HepG2 (cell line): ENCODE measurements at regions not wholly inside any gene's neighbourhood (a gene's known extent, or its start where the extent isn't known, plus 50 kb on each side); places are given as distances from the start of the nearest gene placed in this dataset.

Source experiments
- GATAD2A ChIP-seq: IDR thresholded peaks from 2 replicates; pipeline ENCODE4 v1.6.1; 2016
- SMARCC2 ChIP-seq: fragments of 450-650 bp; IDR thresholded peaks from 2 replicates; pipeline ENCODE4 v1.6.1; 2017; ENCODE audit warnings: antibody characterized with exemption, mild to moderate bottlenecking
- TF ChIP-seq, protein P1 (sequence below): IDR thresholded peaks from 2 replicates; pipeline ENCODE4 v1.6.1; 2016
- TF ChIP-seq, protein P2 (sequence below): sonication (generic); formaldehyde crosslinking; IDR thresholded peaks from 2 replicates; pipeline ENCODE4 v1.4.0; 2020; ENCODE audit warnings: missing genetic modification reagents, borderline replicate concordance
- TF ChIP-seq, protein P3 (sequence below): sonication (generic); formaldehyde crosslinking; IDR thresholded peaks from 2 replicates; pipeline ENCODE4 v1.4.0; 2020; ENCODE audit warnings: mild to moderate bottlenecking, missing genetic modification reagents
- TF ChIP-seq, protein P4 (sequence below): sonication (generic); formaldehyde crosslinking; IDR thresholded peaks from 2 replicates; pipeline ENCODE4 v1.4.0; 2020; ENCODE audit warnings: missing genetic modification reagents

DNA sequence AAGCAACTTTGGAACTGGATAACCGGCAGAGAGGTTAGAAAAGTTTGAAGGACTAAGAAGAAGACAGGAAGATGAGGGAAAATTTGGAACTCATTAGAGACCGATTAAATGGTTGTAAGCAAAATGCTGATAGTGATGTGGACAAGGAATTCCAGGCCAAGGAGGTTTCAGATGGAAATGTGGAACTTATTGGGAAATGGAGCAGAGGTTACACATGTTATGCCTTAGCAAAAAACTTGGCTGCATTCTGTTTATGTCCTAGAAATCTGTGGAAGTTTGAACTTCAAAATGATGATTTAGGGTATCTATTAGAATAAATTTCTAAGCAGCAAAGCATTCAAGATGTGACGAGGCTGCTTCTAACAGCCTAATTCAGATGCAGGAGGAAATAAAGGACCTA, 675.1 kb upstream of the SYT4 start (continued):
- TF ChIP-seq, protein P1, sequence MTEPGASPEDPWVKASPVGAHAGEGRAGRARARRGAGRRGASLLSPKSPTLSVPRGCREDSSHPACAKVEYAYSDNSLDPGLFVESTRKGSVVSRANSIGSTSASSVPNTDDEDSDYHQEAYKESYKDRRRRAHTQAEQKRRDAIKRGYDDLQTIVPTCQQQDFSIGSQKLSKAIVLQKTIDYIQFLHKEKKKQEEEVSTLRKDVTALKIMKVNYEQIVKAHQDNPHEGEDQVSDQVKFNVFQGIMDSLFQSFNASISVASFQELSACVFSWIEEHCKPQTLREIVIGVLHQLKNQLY (CRISPR knock-in tag), result no peak
- TF ChIP-seq, protein P2, sequence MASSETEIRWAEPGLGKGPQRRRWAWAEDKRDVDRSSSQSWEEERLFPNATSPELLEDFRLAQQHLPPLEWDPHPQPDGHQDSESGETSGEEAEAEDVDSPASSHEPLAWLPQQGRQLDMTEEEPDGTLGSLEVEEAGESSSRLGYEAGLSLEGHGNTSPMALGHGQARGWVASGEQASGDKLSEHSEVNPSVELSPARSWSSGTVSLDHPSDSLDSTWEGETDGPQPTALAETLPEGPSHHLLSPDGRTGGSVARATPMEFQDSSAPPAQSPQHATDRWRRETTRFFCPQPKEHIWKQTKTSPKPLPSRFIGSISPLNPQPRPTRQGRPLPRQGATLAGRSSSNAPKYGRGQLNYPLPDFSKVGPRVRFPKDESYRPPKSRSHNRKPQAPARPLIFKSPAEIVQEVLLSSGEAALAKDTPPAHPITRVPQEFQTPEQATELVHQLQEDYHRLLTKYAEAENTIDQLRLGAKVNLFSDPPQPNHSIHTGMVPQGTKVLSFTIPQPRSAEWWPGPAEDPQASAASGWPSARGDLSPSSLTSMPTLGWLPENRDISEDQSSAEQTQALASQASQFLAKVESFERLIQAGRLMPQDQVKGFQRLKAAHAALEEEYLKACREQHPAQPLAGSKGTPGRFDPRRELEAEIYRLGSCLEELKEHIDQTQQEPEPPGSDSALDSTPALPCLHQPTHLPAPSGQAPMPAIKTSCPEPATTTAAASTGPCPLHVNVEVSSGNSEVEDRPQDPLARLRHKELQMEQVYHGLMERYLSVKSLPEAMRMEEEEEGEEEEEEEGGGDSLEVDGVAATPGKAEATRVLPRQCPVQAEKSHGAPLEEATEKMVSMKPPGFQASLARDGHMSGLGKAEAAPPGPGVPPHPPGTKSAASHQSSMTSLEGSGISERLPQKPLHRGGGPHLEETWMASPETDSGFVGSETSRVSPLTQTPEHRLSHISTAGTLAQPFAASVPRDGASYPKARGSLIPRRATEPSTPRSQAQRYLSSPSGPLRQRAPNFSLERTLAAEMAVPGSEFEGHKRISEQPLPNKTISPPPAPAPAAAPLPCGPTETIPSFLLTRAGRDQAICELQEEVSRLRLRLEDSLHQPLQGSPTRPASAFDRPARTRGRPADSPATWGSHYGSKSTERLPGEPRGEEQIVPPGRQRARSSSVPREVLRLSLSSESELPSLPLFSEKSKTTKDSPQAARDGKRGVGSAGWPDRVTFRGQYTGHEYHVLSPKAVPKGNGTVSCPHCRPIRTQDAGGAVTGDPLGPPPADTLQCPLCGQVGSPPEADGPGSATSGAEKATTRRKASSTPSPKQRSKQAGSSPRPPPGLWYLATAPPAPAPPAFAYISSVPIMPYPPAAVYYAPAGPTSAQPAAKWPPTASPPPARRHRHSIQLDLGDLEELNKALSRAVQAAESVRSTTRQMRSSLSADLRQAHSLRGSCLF, result no peak
- TF ChIP-seq, protein P3, sequence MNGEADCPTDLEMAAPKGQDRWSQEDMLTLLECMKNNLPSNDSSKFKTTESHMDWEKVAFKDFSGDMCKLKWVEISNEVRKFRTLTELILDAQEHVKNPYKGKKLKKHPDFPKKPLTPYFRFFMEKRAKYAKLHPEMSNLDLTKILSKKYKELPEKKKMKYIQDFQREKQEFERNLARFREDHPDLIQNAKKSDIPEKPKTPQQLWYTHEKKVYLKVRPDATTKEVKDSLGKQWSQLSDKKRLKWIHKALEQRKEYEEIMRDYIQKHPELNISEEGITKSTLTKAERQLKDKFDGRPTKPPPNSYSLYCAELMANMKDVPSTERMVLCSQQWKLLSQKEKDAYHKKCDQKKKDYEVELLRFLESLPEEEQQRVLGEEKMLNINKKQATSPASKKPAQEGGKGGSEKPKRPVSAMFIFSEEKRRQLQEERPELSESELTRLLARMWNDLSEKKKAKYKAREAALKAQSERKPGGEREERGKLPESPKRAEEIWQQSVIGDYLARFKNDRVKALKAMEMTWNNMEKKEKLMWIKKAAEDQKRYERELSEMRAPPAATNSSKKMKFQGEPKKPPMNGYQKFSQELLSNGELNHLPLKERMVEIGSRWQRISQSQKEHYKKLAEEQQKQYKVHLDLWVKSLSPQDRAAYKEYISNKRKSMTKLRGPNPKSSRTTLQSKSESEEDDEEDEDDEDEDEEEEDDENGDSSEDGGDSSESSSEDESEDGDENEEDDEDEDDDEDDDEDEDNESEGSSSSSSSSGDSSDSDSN, result no peak
- TF ChIP-seq, protein P4, sequence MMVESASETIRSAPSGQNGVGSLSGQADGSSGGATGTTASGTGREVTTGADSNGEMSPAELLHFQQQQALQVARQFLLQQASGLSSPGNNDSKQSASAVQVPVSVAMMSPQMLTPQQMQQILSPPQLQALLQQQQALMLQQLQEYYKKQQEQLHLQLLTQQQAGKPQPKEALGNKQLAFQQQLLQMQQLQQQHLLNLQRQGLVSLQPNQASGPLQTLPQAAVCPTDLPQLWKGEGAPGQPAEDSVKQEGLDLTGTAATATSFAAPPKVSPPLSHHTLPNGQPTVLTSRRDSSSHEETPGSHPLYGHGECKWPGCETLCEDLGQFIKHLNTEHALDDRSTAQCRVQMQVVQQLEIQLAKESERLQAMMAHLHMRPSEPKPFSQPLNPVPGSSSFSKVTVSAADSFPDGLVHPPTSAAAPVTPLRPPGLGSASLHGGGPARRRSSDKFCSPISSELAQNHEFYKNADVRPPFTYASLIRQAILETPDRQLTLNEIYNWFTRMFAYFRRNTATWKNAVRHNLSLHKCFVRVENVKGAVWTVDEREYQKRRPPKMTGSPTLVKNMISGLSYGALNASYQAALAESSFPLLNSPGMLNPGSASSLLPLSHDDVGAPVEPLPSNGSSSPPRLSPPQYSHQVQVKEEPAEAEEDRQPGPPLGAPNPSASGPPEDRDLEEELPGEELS, result no peak
- TF ChIP-seq SMARCC2 (no peak), GATAD2A (CRISPR knock-in tag) (no peak)
